ENCODE measurements at regions not wholly inside any gene's neighbourhood (a gene's known extent, or its start where the extent isn't known, plus 50 kb on each side); places are given as distances from the start of the nearest gene placed in this dataset.

- DNase-seq = no peak
- Histone ChIP-seq H2BK15ac (replicated peaks; ENCODE audit: low read depth) (no peak overlapping the region), H2BK120ac (ENCODE audit: low read depth, low read length) (no peak overlapping the region), H3K36me3 (ENCODE audit: control insufficient read depth, insufficient read depth, low read length) (no peaks in the 10 kb centered on the region), H2AK5ac (ENCODE audit: low read length) (no peak overlapping the region), H2BK5ac (ENCODE audit: low read length) (no peak overlapping the region), H4K8ac (ENCODE audit: low read depth, low read length) (no peak overlapping the region), H3K4me3 (ENCODE audit: low read length) (no peak overlapping the region), H3K27ac (ENCODE audit: low read depth, low read length) (no peak overlapping the region), H3K23ac (ENCODE audit: low read length) (no peak overlapping the region), H3K56ac (ENCODE audit: low read length) (no peak overlapping the region), H3K27me3 (ENCODE audit: insufficient read depth, low read length, poor library complexity) (no peaks in the 10 kb centered on the region), H3K4ac (ENCODE audit: low read depth, low read length) (no peak overlapping the region), H3K9ac (ENCODE audit: low read length) (no peak overlapping the region), H3K79me1 (ENCODE audit: low read length) (no peaks in the 10 kb centered on the region), H3K4me1 (ENCODE audit: control insufficient read depth, low read depth, low read length) (no peaks in the 10 kb centered on the region), H3K79me2 (ENCODE audit: control insufficient read depth, insufficient read depth, low read length) (no peaks in the 10 kb centered on the region), H4K5ac (ENCODE audit: low read length) (no peak overlapping the region), H3K4me2 (ENCODE audit: low read length) (no peak overlapping the region), H3K18ac (ENCODE audit: low read length) (no peak overlapping the region)
- WGBS (ENCODE audit: extremely low coverage, insufficient coverage, low lambda C conversion rate) = no CpG with 5 or more reads among the region's 2 CpGs
Observed at GRCh38 chr1:14308460-14308859, 290.0 kb upstream of the KAZN start.

- no CpG with 5 or more reads among the region's 3 CpGs for WGBS (ENCODE audit: extremely low coverage, insufficient coverage, low lambda C conversion rate)
- Histone ChIP-seq H3K56ac (ENCODE audit: low read length) (no peak overlapping the region), H3K27me3 (ENCODE audit: insufficient read depth, low read length, poor library complexity) (no peaks in the 10 kb centered on the region), H2BK15ac (replicated peaks; ENCODE audit: low read depth) (no peak overlapping the region), H2BK120ac (ENCODE audit: low read depth, low read length) (no peak overlapping the region), H3K4ac (ENCODE audit: low read depth, low read length) (no peak overlapping the region), H3K18ac (ENCODE audit: low read length) (no peak overlapping the region), H3K79me2 (ENCODE audit: control insufficient read depth, insufficient read depth, low read length) (no peaks in the 10 kb centered on the region), H2BK5ac (ENCODE audit: low read length) (no peak overlapping the region), H3K79me1 (ENCODE audit: low read length) (no peaks in the 10 kb centered on the region), H3K36me3 (ENCODE audit: control insufficient read depth, insufficient read depth, low read length) (no peaks in the 10 kb centered on the region), H2AK5ac (ENCODE audit: low read length) (no peak overlapping the region), H3K27ac (ENCODE audit: low read depth, low read length) (no peak overlapping the region), H3K23ac (ENCODE audit: low read length) (no peak overlapping the region), H3K4me2 (ENCODE audit: low read length) (no peak overlapping the region), H4K8ac (ENCODE audit: low read depth, low read length) (no peak overlapping the region), H3K4me1 (ENCODE audit: control insufficient read depth, low read depth, low read length) (no peaks in the 10 kb centered on the region), H3K9ac (ENCODE audit: low read length) (no peak overlapping the region), H3K4me3 (ENCODE audit: low read length) (no peak overlapping the region), H4K5ac (ENCODE audit: low read length) (no peak overlapping the region)
- DNase-seq = no peak
Observed at GRCh38 chr1:14309984-14310383, 288.5 kb upstream of the KAZN start.

GRCh38 chr1:14310476-14310875 is 288.0 kb upstream of the KAZN start:
- Histone ChIP-seq H3K18ac (ENCODE audit: low read length) (no peak overlapping the region), H3K56ac (ENCODE audit: low read length) (no peak overlapping the region), H3K27me3 (ENCODE audit: insufficient read depth, low read length, poor library complexity) (no peaks in the 10 kb centered on the region), H2BK15ac (replicated peaks; ENCODE audit: low read depth) (no peak overlapping the region), H2BK120ac (ENCODE audit: low read depth, low read length) (no peak overlapping the region), H3K9ac (ENCODE audit: low read length) (no peak overlapping the region), H2AK5ac (ENCODE audit: low read length) (no peak overlapping the region), H4K5ac (ENCODE audit: low read length) (no peak overlapping the region), H3K4ac (ENCODE audit: low read depth, low read length) (no peak overlapping the region), H3K4me2 (ENCODE audit: low read length) (no peak overlapping the region), H3K4me3 (ENCODE audit: low read length) (no peak overlapping the region), H3K79me1 (ENCODE audit: low read length) (no peaks in the 10 kb centered on the region), H2BK5ac (ENCODE audit: low read length) (no peak overlapping the region), H3K36me3 (ENCODE audit: control insufficient read depth, insufficient read depth, low read length) (no peaks in the 10 kb centered on the region), H3K4me1 (ENCODE audit: control insufficient read depth, low read depth, low read length) (no peaks in the 10 kb centered on the region), H3K27ac (ENCODE audit: low read depth, low read length) (no peak overlapping the region), H3K79me2 (ENCODE audit: control insufficient read depth, insufficient read depth, low read length) (no peaks in the 10 kb centered on the region), H4K8ac (ENCODE audit: low read depth, low read length) (no peak overlapping the region), H3K23ac (ENCODE audit: low read length) (no peak overlapping the region)
- WGBS (ENCODE audit: extremely low coverage, insufficient coverage, low lambda C conversion rate) = no CpG with 5 or more reads among the region's 9 CpGs
- no peak for DNase-seq

GRCh38 chr1:14313731-14314431 is 284.6 kb upstream of the KAZN start:
- no peak overlapping the region for H3K4me3 ChIP-seq (ENCODE audit: low read length)

GRCh38 chr1:14318830-14319229 is 279.7 kb upstream of the KAZN start:
- Histone ChIP-seq H3K4me2 (ENCODE audit: low read length) (no peak overlapping the region), H2BK15ac (replicated peaks; ENCODE audit: low read depth) (no peak overlapping the region), H2BK5ac (ENCODE audit: low read length) (no peak overlapping the region), H3K18ac (ENCODE audit: low read length) (no peak overlapping the region), H3K79me2 (ENCODE audit: control insufficient read depth, insufficient read depth, low read length) (no peaks in the 10 kb centered on the region), H4K5ac (ENCODE audit: low read length) (no peak overlapping the region), H3K23ac (ENCODE audit: low read length) (no peak overlapping the region), H3K27ac (ENCODE audit: low read depth, low read length) (no peak overlapping the region), H2AK5ac (ENCODE audit: low read length) (no peak overlapping the region), H2BK120ac (ENCODE audit: low read depth, low read length) (no peak overlapping the region), H3K4me3 (ENCODE audit: low read length) (no peak overlapping the region), H4K8ac (ENCODE audit: low read depth, low read length) (no peak overlapping the region), H3K4ac (ENCODE audit: low read depth, low read length) (no peak overlapping the region), H3K4me1 (ENCODE audit: control insufficient read depth, low read depth, low read length) (no peaks in the 10 kb centered on the region), H3K79me1 (ENCODE audit: low read length) (no peaks in the 10 kb centered on the region), H3K27me3 (ENCODE audit: insufficient read depth, low read length, poor library complexity) (no peaks in the 10 kb centered on the region), H3K56ac (ENCODE audit: low read length) (no peak overlapping the region), H3K9ac (ENCODE audit: low read length) (no peak overlapping the region), H3K36me3 (ENCODE audit: control insufficient read depth, insufficient read depth, low read length) (no peaks in the 10 kb centered on the region)
- no peak for DNase-seq
- no CpG with 5 or more reads among the region's 1 CpG for WGBS (ENCODE audit: extremely low coverage, insufficient coverage, low lambda C conversion rate)

More at GRCh38 chr1:14313731-14314431, 284.6 kb upstream of the KAZN start:
- Histone ChIP-seq H4K5ac (ENCODE audit: low read length) (no peak overlapping the region), H2BK15ac (replicated peaks; ENCODE audit: low read depth) (no peak overlapping the region), H3K56ac (ENCODE audit: low read length) (no peak overlapping the region), H4K8ac (ENCODE audit: low read depth, low read length) (no peak overlapping the region), H2AK5ac (ENCODE audit: low read length) (no peak overlapping the region), H3K18ac (ENCODE audit: low read length) (no peak overlapping the region), H2BK120ac (ENCODE audit: low read depth, low read length) (no peak overlapping the region), H3K9ac (ENCODE audit: low read length) (no peak overlapping the region), H3K36me3 (ENCODE audit: control insufficient read depth, insufficient read depth, low read length) (no peaks in the 10 kb centered on the region), H3K23ac (ENCODE audit: low read length) (no peak overlapping the region), H3K27me3 (ENCODE audit: insufficient read depth, low read length, poor library complexity) (no peaks in the 10 kb centered on the region), H3K4me2 (ENCODE audit: low read length) (no peak overlapping the region), H3K79me1 (ENCODE audit: low read length) (no peaks in the 10 kb centered on the region), H2BK5ac (ENCODE audit: low read length) (no peak overlapping the region), H3K79me2 (ENCODE audit: control insufficient read depth, insufficient read depth, low read length) (no peaks in the 10 kb centered on the region), H3K27ac (ENCODE audit: low read depth, low read length) (no peak overlapping the region), H3K4ac (ENCODE audit: low read depth, low read length) (no peak overlapping the region), H3K4me1 (ENCODE audit: control insufficient read depth, low read depth, low read length) (no peaks in the 10 kb centered on the region)
- no peak for DNase-seq
- no CpG with 5 or more reads among the region's 1 CpG for WGBS (ENCODE audit: extremely low coverage, insufficient coverage, low lambda C conversion rate)

- WGBS (ENCODE audit: extremely low coverage, insufficient coverage, low lambda C conversion rate) = no CpG with 5 or more reads among the region's 2 CpGs
- Histone ChIP-seq H3K4me1 (ENCODE audit: control insufficient read depth, low read depth, low read length) (no peaks in the 10 kb centered on the region), H3K23ac (ENCODE audit: low read length) (no peak overlapping the region)
Observed at GRCh38 chr1:14320518-14320917, 278.0 kb upstream of the KAZN start.

More at GRCh38 chr1:14320518-14320917, 278.0 kb upstream of the KAZN start:
- Histone ChIP-seq H3K4me3 (ENCODE audit: low read length) (no peak overlapping the region), H2BK5ac (ENCODE audit: low read length) (no peak overlapping the region), H2AK5ac (ENCODE audit: low read length) (no peak overlapping the region), H3K4me2 (ENCODE audit: low read length) (no peak overlapping the region), H3K9ac (ENCODE audit: low read length) (no peak overlapping the region), H4K8ac (ENCODE audit: low read depth, low read length) (no peak overlapping the region), H3K27me3 (ENCODE audit: insufficient read depth, low read length, poor library complexity) (no peaks in the 10 kb centered on the region), H3K56ac (ENCODE audit: low read length) (no peak overlapping the region), H3K4ac (ENCODE audit: low read depth, low read length) (no peak overlapping the region), H3K36me3 (ENCODE audit: control insufficient read depth, insufficient read depth, low read length) (no peaks in the 10 kb centered on the region), H2BK15ac (replicated peaks; ENCODE audit: low read depth) (no peak overlapping the region), H4K5ac (ENCODE audit: low read length) (no peak overlapping the region), H3K79me1 (ENCODE audit: low read length) (no peaks in the 10 kb centered on the region), H3K18ac (ENCODE audit: low read length) (no peak overlapping the region), H2BK120ac (ENCODE audit: low read depth, low read length) (no peak overlapping the region), H3K79me2 (ENCODE audit: control insufficient read depth, insufficient read depth, low read length) (no peaks in the 10 kb centered on the region), H3K27ac (ENCODE audit: low read depth, low read length) (no peak overlapping the region)
- no peak for DNase-seq
